ENCODE measurements at regions not wholly inside any gene's neighbourhood (a gene's known extent, or its start where the extent isn't known, plus 50 kb on each side); places are given as distances from the start of the nearest gene placed in this dataset.

DNA sequence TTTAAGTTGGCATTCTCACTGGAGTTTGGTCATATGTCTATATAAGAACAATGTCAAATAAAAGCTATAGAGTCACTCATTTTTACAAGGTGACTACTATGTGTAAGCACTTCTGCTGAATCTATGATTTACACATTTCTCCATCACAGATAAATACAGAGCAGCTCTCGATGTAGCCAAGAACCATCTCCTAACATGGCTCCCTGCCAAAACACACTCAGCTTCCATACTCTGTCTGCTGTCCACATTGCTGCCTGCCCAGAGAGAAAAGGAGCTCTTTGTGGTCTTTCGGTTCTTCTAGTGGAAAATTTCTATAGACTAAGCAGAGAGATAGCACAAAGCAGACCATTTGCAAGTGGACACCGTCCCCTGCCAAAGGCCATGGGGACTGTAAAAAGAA lies 190.9 kb upstream of the KLF12 start:
- H3K4me3 ChIP-seq (ENCODE audit: low read depth, low read length), result no peak overlapping the region
- TF ChIP-seq POLR2A (IDR thresholded peaks at IDR 0.05; ENCODE audit: extremely low read depth, insufficient read length) (no peak), MYC (IDR thresholded peaks at IDR 0.05; ENCODE audit: low read depth, low read length) (no peak)
- TF ChIP-seq, protein P1, sequence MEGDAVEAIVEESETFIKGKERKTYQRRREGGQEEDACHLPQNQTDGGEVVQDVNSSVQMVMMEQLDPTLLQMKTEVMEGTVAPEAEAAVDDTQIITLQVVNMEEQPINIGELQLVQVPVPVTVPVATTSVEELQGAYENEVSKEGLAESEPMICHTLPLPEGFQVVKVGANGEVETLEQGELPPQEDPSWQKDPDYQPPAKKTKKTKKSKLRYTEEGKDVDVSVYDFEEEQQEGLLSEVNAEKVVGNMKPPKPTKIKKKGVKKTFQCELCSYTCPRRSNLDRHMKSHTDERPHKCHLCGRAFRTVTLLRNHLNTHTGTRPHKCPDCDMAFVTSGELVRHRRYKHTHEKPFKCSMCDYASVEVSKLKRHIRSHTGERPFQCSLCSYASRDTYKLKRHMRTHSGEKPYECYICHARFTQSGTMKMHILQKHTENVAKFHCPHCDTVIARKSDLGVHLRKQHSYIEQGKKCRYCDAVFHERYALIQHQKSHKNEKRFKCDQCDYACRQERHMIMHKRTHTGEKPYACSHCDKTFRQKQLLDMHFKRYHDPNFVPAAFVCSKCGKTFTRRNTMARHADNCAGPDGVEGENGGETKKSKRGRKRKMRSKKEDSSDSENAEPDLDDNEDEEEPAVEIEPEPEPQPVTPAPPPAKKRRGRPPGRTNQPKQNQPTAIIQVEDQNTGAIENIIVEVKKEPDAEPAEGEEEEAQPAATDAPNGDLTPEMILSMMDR (IDR thresholded peaks at IDR 0.05; ENCODE audit: low read depth, low read length), result no peak
- TF ChIP-seq, protein P2, sequence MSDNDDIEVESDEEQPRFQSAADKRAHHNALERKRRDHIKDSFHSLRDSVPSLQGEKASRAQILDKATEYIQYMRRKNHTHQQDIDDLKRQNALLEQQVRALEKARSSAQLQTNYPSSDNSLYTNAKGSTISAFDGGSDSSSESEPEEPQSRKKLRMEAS (IDR thresholded peaks at IDR 0.05; ENCODE audit: low read depth, low read length), result no peak
- DNase-seq (ENCODE audit: low read depth), result no peak

DNA sequence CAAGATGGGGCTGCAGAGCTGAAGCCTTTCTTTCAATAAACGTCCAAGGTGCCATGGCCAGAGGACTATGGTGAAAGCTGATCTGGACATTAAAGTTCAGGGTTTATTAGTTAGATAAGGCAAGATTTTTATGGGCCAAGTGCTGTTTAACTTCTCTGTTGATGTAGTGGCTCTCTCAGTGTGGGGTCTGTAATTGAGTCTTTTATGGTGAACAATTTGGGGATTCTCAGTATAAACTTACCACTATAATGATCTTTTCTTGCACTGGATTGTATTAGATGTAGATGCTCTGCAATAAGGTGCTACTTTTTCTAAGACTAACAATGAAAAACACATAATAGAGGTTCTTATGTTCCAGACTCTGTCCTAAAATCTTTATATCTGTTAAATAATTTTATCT lies 190.1 kb upstream of the KLF12 start:
- H3K4me3 ChIP-seq (ENCODE audit: low read depth, low read length), result no peak overlapping the region
- TF ChIP-seq, protein P1 (IDR thresholded peaks at IDR 0.05; ENCODE audit: low read depth, low read length), result no peak
- DNase-seq (ENCODE audit: low read depth), result no peak

DNA sequence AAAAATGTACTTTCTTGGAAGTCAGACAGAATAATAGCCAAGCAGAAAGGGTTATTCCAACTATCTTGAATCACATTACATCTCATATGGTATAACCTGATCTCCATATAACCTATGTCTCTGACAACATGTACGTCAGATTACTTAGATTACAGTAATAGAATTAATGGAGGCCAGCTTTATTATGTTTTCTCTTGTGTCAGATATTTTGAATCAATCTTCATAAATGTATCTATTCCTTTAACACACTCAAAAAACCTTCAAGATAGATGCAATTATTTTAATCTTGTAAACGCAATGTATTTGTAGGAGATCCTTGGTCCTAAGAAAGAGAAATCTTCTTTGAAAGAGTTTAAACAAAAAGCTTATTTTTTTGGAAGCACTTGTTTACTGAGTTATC lies 188.4 kb upstream of the KLF12 start:
- no peak for DNase-seq (ENCODE audit: low read depth)
- no peak overlapping the region for H3K4me3 ChIP-seq (ENCODE audit: low read depth, low read length)
- TF ChIP-seq, protein P1 (IDR thresholded peaks at IDR 0.05; ENCODE audit: low read depth, low read length), result no peak
- TF ChIP-seq, protein P2 (IDR thresholded peaks at IDR 0.05; ENCODE audit: low read depth, low read length), result no peak
- TF ChIP-seq MYC (IDR thresholded peaks at IDR 0.05; ENCODE audit: low read depth, low read length) (no peak), POLR2A (IDR thresholded peaks at IDR 0.05; ENCODE audit: extremely low read depth, insufficient read length) (no peak)

DNA sequence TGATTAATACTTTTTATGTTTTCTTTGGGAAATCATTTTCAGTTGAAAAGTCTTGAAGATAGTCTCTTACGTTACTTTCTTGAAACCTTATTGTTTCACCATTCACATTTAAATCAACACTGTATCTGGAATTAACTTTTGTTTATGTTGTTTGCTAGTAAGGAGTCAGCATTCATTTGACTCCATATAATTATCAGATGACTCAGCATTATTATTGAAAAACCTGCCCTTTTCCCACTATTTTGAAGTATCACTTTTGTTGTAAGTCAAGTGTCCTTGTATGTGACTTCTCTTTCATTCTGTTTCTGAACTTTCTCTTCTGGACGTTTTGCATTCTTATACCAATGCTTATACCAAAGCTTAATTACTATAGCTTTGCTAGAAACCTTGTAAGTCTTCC lies 186.1 kb upstream of the KLF12 start:
- DNase-seq (ENCODE audit: low read depth), result no peak
- no peak for TF ChIP-seq POLR2A (IDR thresholded peaks at IDR 0.05; ENCODE audit: extremely low read depth, insufficient read length)
- TF ChIP-seq, protein P1 (IDR thresholded peaks at IDR 0.05; ENCODE audit: low read depth, low read length), result no peak
- TF ChIP-seq MYC (IDR thresholded peaks at IDR 0.05; ENCODE audit: low read depth, low read length), result no peak
- TF ChIP-seq, protein P2 (IDR thresholded peaks at IDR 0.05; ENCODE audit: low read depth, low read length), result no peak
- H3K4me3 ChIP-seq (ENCODE audit: low read depth, low read length), result no peak overlapping the region

DNA sequence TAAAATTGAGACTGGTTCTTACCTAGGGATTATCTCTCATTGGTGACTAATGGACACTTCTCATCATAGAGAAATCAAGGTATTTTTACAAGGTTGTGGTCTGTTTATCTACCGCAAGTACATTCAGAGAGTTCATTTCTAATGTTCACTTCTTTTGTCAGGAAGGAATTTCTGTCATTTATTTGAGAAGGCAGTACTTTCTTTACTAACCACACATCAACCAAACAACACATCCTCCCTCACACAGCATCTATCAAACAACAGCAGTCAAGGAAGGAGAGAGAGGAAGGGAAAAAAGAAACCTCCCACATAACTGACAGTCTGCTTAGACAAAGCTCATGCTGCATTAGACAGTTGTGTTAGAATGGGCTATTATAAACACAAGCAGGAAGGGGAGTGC lies 182.3 kb upstream of the KLF12 start:
- DNase-seq (ENCODE audit: low read depth), result no peak
- no peak for TF ChIP-seq POLR2A (IDR thresholded peaks at IDR 0.05; ENCODE audit: extremely low read depth, insufficient read length)
- TF ChIP-seq, protein P1 (IDR thresholded peaks at IDR 0.05; ENCODE audit: low read depth, low read length), result no peak
- no peak for TF ChIP-seq MYC (IDR thresholded peaks at IDR 0.05; ENCODE audit: low read depth, low read length)
- TF ChIP-seq, protein P2 (IDR thresholded peaks at IDR 0.05; ENCODE audit: low read depth, low read length), result no peak
- no peak overlapping the region for H3K4me3 ChIP-seq (ENCODE audit: low read depth, low read length)

DNA sequence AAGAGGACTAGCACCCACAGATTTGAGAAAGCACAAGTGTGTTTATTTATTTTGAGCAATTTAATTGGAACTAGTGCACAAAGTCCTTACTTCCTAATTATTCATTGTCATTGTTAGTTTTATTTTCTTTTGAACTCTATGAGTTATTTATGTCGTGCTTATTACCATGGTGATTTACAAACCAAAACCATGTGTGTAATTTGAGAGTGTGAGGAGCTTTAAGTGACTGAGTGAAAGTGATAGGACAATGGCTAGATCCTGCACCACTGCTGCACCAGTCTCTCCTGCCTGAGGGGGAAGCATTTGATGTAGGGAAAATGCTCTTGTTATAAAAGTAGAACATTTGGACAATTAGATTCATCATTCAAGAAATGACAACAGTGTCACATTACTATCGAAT lies 172.3 kb upstream of the KLF12 start:
- no peak for DNase-seq (ENCODE audit: low read depth)
- TF ChIP-seq, protein P2 (IDR thresholded peaks at IDR 0.05; ENCODE audit: low read depth, low read length), result no peak
- TF ChIP-seq, protein P1 (IDR thresholded peaks at IDR 0.05; ENCODE audit: low read depth, low read length), result no peak
- no peak for TF ChIP-seq MYC (IDR thresholded peaks at IDR 0.05; ENCODE audit: low read depth, low read length)
- TF ChIP-seq POLR2A (IDR thresholded peaks at IDR 0.05; ENCODE audit: extremely low read depth, insufficient read length), result no peak
- no peak overlapping the region for H3K4me3 ChIP-seq (ENCODE audit: low read depth, low read length)

All from NB4 (cell line).